Lower leg skin (tissue), 3 donors: ENCODE measurements at regions not wholly inside any gene's neighbourhood (a gene's known extent, or its start where the extent isn't known, plus 50 kb on each side); places are given as distances from the start of the nearest gene placed in this dataset.

Experiments used
- POLR2A ChIP-seq, 2 donors: fragments of 450-650 bp; IDR thresholded peaks; one replicate each; pipeline ENCODE4 v1.6.1; 2016 to 2017; ENCODE audit warnings: antibody characterized with exemption in 2 of 2, mild to moderate bottlenecking in 1 of 2, moderate library complexity in 1 of 2
- TF ChIP-seq, protein P1 (sequence below), 3 donors: fragments of 450-650 bp; IDR thresholded peaks; one replicate each; pipeline ENCODE4 v1.5.1; 2016; ENCODE audit warnings: antibody characterized with exemption in 3 of 3, mild to moderate bottlenecking in 3 of 3, moderate library complexity in 2 of 3

DNA sequence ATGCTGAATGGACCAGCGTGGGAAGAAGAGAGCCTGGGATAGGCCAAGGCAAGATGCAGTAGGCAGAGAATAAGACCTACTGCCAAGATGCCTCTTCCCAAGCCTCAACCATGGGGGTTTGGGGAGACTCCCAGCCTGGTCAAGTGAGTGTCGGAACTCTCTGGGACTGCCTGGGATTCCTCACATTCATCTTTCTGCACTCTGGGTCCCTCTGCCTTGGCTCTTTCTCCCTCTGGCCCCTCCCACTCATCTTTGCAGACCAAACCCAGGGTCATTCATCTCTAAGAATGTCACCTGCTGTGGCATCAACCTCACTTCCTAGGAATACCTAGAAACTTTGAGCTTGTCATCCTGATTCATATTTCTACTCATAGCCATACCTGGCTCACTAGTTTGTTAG lies 211.3 kb upstream of the HNRNPA3 start:
- TF ChIP-seq, protein P1, sequence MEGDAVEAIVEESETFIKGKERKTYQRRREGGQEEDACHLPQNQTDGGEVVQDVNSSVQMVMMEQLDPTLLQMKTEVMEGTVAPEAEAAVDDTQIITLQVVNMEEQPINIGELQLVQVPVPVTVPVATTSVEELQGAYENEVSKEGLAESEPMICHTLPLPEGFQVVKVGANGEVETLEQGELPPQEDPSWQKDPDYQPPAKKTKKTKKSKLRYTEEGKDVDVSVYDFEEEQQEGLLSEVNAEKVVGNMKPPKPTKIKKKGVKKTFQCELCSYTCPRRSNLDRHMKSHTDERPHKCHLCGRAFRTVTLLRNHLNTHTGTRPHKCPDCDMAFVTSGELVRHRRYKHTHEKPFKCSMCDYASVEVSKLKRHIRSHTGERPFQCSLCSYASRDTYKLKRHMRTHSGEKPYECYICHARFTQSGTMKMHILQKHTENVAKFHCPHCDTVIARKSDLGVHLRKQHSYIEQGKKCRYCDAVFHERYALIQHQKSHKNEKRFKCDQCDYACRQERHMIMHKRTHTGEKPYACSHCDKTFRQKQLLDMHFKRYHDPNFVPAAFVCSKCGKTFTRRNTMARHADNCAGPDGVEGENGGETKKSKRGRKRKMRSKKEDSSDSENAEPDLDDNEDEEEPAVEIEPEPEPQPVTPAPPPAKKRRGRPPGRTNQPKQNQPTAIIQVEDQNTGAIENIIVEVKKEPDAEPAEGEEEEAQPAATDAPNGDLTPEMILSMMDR (IDR thresholded peaks at IDR 0.05) = no peak
- no peak for TF ChIP-seq POLR2A (IDR thresholded peaks at IDR 0.05)
